ENCODE measurements at regions not wholly inside any gene's neighbourhood (a gene's known extent, or its start where the extent isn't known, plus 50 kb on each side); places are given as distances from the start of the nearest gene placed in this dataset.
"Not testable (repeated sequence)": the region's sequence is repeated elsewhere in the genome, so short reads cannot be mapped to it uniquely, and the experiment has no call there.

DNA sequence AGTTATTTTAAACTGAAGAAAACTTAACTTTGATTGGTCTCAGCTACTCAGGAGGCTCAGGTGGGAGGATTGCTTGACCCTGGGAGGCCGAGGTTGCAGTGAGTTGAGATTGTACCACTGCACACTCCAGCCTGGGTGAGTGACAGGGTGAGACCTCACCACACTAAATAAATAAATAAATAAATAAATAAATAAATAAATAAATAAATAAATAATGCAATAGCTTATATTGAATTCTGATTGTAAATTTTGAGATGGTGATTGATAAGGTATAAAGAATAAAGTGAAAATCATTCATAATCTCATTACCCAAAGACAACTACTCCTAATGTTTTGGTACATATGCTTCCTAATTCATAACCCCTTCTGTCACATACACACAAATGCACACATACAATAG, 58.1 kb downstream of the TUBA3C start:
- Histone ChIP-seq H3K4me3 (ENCODE audit: low read depth in 1 of 2, low read length in 2 of 2) (no peak overlapping the region), H3K4me1 (ENCODE audit: insufficient read depth, low read length) (no peaks in the 10 kb centered on the region), H3K27ac (ENCODE audit: low read depth, low read length) (no peak overlapping the region), H3K9ac (ENCODE audit: low read length) (no peak overlapping the region), H3K27me3 (ENCODE audit: control insufficient read depth in 1 of 2, insufficient read depth in 2 of 2, low read length in 2 of 2) (no peaks in the 10 kb centered on the region), H3K9me3 (ENCODE audit: low read length) (no peaks in the 10 kb centered on the region), H3K36me3 (ENCODE audit: insufficient read depth, low read length) (no peaks in the 10 kb centered on the region)

DNA sequence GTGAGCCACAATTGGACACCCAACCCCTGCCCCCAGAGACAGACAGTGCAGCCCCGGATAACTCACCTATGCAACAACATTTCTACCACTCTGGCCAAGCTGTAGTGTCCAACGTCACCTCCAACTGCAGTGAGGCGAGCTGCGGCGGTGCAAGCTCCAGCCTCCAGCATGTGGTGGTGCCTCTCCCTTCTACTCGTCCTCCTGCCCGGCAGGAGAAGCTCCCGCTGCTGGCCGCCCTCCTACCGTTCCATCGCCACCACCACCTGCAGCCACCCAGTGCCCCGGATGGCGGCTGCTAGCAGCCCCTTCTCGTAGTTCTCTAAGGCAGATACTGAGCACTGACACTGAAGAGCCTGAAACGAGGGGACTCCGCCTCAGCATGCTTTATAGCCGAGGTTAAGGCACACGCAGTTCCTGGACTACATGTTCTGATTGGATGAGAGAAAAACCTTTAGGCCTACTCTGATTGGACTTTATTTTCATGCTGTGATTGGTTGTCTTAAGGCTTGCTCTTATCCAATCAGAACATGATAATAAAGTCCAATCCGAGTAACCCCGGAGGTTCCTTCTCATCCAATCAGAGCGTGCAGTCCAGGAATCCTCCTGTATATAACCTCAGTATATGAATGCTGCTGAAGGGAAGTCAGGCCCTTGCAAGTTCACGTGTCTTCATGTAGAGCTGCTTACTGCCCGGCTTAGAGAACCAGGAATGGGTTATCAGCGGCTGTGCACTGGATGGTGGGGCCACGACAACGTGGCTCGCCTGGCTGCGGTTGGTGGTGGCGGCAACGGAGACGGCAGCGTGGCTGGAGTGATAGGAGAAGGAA, 63.5 kb downstream of the TUBA3C start:
- Histone ChIP-seq H3K4me1 (ENCODE audit: insufficient read depth, low read length) (no peaks in the 10 kb centered on the region), H3K27ac (ENCODE audit: low read depth, low read length) (no peak overlapping the region), H3K36me3 (ENCODE audit: insufficient read depth, low read length) (no peaks in the 10 kb centered on the region), H3K9me3 (ENCODE audit: low read length) (no peaks in the 10 kb centered on the region), H3K27me3 (ENCODE audit: control insufficient read depth in 1 of 2, insufficient read depth in 2 of 2, low read length in 2 of 2) (no peaks in the 10 kb centered on the region), H3K9ac (ENCODE audit: low read length) (no peak overlapping the region), H3K4me3 (ENCODE audit: low read depth in 1 of 2, low read length in 2 of 2) (no peak overlapping the region)

DNA sequence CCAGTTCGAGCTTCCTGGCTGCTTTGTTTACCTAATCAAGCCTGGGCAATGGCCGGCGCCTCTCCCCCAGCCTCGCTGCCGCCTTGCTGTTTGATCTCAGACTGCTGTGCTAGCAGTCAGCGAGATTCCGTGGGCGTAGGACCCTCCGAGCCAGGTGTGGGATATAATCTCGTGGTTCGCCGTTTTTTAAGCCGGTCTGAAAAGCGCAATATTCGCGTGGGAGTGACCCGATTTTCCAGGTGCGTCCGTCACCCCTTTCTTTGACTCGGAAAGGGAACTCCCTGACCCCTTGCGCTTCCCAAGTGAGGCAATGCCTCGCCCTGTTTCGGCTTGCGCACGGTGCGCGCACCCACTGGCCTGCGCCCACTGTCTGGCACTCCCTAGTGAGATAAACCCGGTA, 72.4 kb downstream of the TUBA3C start:
- H3K4me3 ChIP-seq (ENCODE audit: low read depth in 1 of 2, low read length in 2 of 2); H3K27ac ChIP-seq (ENCODE audit: low read depth, low read length); H3K9me3 ChIP-seq (ENCODE audit: low read length); H3K4me1 ChIP-seq (ENCODE audit: insufficient read depth, low read length); H3K27me3 ChIP-seq (ENCODE audit: control insufficient read depth in 1 of 2, insufficient read depth in 2 of 2, low read length in 2 of 2); H3K9ac ChIP-seq (ENCODE audit: low read length); H3K36me3 ChIP-seq (ENCODE audit: insufficient read depth, low read length): not testable (repeated sequence)

DNA sequence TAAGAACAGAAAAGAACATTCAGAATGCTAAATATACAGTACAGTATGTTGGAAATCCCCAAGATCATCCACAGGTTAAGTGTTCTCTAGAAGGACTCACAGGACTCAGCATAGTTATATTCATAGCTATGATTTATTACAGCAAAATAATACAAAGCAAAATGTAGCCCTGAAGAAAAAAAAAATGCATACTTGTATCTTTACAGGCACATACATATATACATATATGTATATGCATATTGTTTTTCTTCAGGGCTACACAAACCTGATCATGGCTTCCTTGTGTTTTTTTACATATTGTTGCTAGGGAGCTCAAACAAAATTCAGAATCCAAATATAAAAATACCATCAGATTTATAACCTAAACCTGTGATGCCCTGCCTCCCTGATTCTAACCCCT, 78.5 kb downstream of the TUBA3C start:
- H3K4me1 ChIP-seq (ENCODE audit: insufficient read depth, low read length), result no peaks in the 10 kb centered on the region
- H3K9ac ChIP-seq (ENCODE audit: low read length), result no peak overlapping the region
- H3K4me3 ChIP-seq (ENCODE audit: low read depth in 1 of 2, low read length in 2 of 2), result no peak overlapping the region
- H3K27me3 ChIP-seq (ENCODE audit: control insufficient read depth in 1 of 2, insufficient read depth in 2 of 2, low read length in 2 of 2), result no peaks in the 10 kb centered on the region
- H3K27ac ChIP-seq (ENCODE audit: low read depth, low read length), result no peak overlapping the region
- no peaks in the 10 kb centered on the region for H3K9me3 ChIP-seq (ENCODE audit: low read length)
- H3K36me3 ChIP-seq (ENCODE audit: insufficient read depth, low read length), result no peaks in the 10 kb centered on the region

DNA sequence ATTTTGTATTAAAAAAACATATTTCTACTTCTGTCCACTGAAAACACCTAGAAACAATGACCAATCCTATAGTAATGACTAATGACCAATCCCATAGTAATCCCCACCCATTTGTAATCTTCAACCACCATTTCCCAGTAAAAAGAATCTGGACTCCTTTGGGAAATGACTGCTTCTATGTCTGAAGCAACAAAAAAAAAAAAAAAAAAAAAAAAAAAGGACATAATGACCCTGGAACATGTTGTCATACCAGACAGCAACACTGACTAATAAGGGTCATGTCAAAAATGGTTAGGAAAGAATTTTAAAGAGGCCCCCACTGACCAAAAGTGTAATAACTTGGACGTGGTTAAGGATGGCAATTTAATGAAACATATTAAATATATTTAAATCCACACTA, 88.3 kb downstream of the TUBA3C start:
- H3K4me1 ChIP-seq (ENCODE audit: insufficient read depth, low read length), result no peaks in the 10 kb centered on the region
- H3K36me3 ChIP-seq (ENCODE audit: insufficient read depth, low read length), result no peaks in the 10 kb centered on the region
- H3K27ac ChIP-seq (ENCODE audit: low read depth, low read length), result no peak overlapping the region
- H3K4me3 ChIP-seq (ENCODE audit: low read depth in 1 of 2, low read length in 2 of 2), result no peak overlapping the region
- no peaks in the 10 kb centered on the region for H3K9me3 ChIP-seq (ENCODE audit: low read length)
- H3K9ac ChIP-seq (ENCODE audit: low read length), result no peak overlapping the region
- H3K27me3 ChIP-seq (ENCODE audit: control insufficient read depth in 1 of 2, insufficient read depth in 2 of 2, low read length in 2 of 2), result no peaks in the 10 kb centered on the region

DNA sequence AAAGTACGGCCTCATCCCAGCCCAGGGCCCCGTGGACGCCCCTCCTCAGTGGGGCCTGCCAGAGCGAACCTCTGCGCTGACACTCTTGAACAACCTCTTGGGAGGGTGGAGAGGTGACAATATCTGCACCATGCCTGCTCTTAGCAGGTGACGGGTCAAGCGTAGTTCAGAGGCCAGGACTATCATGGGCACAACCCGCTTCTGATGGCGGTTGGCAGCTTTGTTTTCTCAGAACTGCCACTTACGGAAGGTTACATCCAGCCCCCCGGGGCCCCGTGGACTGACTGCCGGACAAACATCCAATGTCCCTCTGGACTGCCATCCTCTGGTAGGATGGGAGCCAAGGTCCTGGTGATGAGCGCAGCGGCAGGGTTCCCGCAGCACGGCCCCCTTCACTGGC, 91.1 kb downstream of the TUBA3C start:
- Histone ChIP-seq H3K4me1 (ENCODE audit: insufficient read depth, low read length) (no peaks in the 10 kb centered on the region), H3K9ac (ENCODE audit: low read length) (no peak overlapping the region), H3K9me3 (ENCODE audit: low read length) (no peaks in the 10 kb centered on the region), H3K4me3 (ENCODE audit: low read depth in 1 of 2, low read length in 2 of 2) (no peak overlapping the region), H3K27ac (ENCODE audit: low read depth, low read length) (no peak overlapping the region), H3K36me3 (ENCODE audit: insufficient read depth, low read length) (no peaks in the 10 kb centered on the region), H3K27me3 (ENCODE audit: control insufficient read depth in 1 of 2, insufficient read depth in 2 of 2, low read length in 2 of 2) (no peaks in the 10 kb centered on the region)

DNA sequence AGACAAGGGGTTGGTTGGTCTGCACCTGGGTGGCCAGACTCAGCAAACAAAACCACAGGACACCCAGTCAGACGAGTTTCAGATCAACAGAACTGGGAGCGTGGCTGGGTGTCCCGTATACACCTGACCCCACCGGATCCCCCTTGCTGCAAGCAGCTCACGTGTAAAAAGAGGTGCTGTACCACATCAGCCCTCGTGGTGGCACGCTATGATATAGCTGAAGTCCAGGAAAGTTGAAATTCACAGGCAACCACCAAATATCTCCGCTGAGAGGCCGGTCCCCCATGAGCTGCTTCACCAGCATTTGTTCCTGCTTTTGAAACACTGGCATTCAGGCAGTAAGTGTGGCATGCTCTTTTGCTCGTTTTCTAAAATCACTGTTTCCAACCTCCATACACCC, 92.3 kb downstream of the TUBA3C start:
- H3K4me1 ChIP-seq (ENCODE audit: insufficient read depth, low read length), result no peaks in the 10 kb centered on the region
- H3K9ac ChIP-seq (ENCODE audit: low read length), result no peak overlapping the region
- no peaks in the 10 kb centered on the region for H3K27me3 ChIP-seq (ENCODE audit: control insufficient read depth in 1 of 2, insufficient read depth in 2 of 2, low read length in 2 of 2)
- H3K4me3 ChIP-seq (ENCODE audit: low read depth in 1 of 2, low read length in 2 of 2), result no peak overlapping the region
- no peak overlapping the region for H3K27ac ChIP-seq (ENCODE audit: low read depth, low read length)
- H3K36me3 ChIP-seq (ENCODE audit: insufficient read depth, low read length), result no peaks in the 10 kb centered on the region
- H3K9me3 ChIP-seq (ENCODE audit: low read length), result no peaks in the 10 kb centered on the region

DNA sequence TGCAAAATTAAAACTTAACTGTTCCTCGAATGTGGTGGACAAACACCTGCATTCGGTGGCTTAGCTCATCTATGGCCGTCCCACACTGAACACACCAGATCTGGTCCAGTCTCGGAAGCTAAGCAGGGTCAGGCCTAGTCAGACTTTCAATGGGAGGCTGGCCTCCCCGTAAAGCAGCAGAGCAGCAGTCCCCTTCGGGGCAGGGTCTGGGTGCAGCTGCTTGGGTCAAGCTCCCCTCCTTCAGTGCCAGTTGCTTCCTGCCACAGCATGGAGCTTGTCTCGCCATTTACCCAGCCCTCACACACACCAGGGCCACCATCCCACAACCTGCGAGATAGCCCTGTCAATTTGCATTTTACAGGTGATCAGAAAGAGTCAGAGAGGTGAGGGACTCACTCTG, 93.2 kb downstream of the TUBA3C start:
- no peaks in the 10 kb centered on the region for H3K4me1 ChIP-seq (ENCODE audit: insufficient read depth, low read length)
- H3K9me3 ChIP-seq (ENCODE audit: low read length), result no peaks in the 10 kb centered on the region
- no peaks in the 10 kb centered on the region for H3K27me3 ChIP-seq (ENCODE audit: control insufficient read depth in 1 of 2, insufficient read depth in 2 of 2, low read length in 2 of 2)
- H3K36me3 ChIP-seq (ENCODE audit: insufficient read depth, low read length), result no peaks in the 10 kb centered on the region
- H3K4me3 ChIP-seq (ENCODE audit: low read depth in 1 of 2, low read length in 2 of 2), result no peak overlapping the region
- no peak overlapping the region for H3K9ac ChIP-seq (ENCODE audit: low read length)
- no peak overlapping the region for H3K27ac ChIP-seq (ENCODE audit: low read depth, low read length)

DNA sequence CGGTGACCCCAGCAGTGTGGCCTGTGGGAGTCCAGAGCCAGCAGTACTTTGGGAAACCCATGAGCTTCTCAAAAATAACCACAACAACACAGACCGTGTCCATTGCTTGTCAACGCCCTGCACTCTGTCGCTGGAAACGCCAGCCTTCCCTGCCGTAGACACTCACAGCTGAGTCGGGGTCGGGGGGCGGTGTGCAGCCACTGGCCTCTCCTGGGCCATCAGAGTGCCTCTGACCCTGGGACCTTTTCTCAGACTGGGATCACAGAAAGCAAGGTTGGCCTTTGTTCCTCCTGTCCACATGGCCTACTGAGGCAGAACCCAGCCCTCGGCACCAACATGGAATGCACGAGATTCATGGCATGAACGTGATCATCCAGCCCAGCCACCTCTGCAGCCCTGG, 95.7 kb downstream of the TUBA3C start:
- H3K9me3 ChIP-seq (ENCODE audit: low read length), result no peaks in the 10 kb centered on the region
- no peaks in the 10 kb centered on the region for H3K27me3 ChIP-seq (ENCODE audit: control insufficient read depth in 1 of 2, insufficient read depth in 2 of 2, low read length in 2 of 2)
- no peak overlapping the region for H3K9ac ChIP-seq (ENCODE audit: low read length)
- no peak overlapping the region for H3K27ac ChIP-seq (ENCODE audit: low read depth, low read length)
- H3K36me3 ChIP-seq (ENCODE audit: insufficient read depth, low read length), result no peaks in the 10 kb centered on the region
- H3K4me3 ChIP-seq (ENCODE audit: low read depth in 1 of 2, low read length in 2 of 2), result no peak overlapping the region
- H3K4me1 ChIP-seq (ENCODE audit: insufficient read depth, low read length), result no peaks in the 10 kb centered on the region

DNA sequence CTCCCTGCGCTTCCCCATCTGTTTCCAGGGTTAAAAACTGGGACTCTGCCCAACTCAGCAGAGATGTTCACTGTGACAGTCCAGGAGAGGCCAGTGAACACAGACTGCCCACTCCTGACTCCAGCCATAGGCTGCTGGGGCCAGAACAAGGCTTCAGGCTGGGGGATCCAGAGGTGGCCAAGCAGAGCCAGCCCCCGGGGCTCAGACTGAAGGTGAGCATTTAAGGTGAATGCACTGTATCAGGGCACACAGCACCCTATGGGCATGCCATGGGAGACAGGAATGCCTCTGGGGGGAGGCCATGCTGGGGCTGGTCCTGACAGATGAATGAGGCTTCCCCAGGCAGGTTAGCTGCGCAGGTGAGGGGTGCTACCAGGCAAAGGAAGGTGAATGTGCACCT, 96.4 kb downstream of the TUBA3C start:
- Histone ChIP-seq H3K36me3 (ENCODE audit: insufficient read depth, low read length) (no peaks in the 10 kb centered on the region), H3K4me1 (ENCODE audit: insufficient read depth, low read length) (no peaks in the 10 kb centered on the region), H3K27me3 (ENCODE audit: control insufficient read depth in 1 of 2, insufficient read depth in 2 of 2, low read length in 2 of 2) (no peaks in the 10 kb centered on the region), H3K4me3 (ENCODE audit: low read depth in 1 of 2, low read length in 2 of 2) (no peak overlapping the region), H3K9me3 (ENCODE audit: low read length) (no peaks in the 10 kb centered on the region), H3K9ac (ENCODE audit: low read length) (no peak overlapping the region), H3K27ac (ENCODE audit: low read depth, low read length) (no peak overlapping the region)

DNA sequence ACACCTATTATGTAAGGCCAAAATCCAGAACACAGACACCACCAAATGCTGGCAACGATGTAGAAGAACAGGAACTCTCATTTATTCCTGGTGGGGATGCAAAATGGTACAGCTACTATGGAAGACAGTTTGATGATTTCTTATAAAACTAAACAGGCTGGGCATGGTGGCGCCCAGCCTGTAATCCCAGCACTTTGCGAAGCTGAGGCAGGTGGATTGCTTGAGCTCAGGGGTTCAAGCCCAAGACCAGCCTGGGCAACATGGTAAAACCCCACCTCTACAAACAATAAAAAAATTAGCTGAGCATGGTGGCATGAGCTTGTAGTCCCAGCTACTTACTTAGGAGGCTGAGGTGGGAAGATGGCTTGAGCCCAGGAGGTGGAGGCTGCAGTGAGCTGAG, 98.3 kb downstream of the TUBA3C start:
- no peaks in the 10 kb centered on the region for H3K4me1 ChIP-seq (ENCODE audit: insufficient read depth, low read length)
- H3K4me3 ChIP-seq (ENCODE audit: low read depth in 1 of 2, low read length in 2 of 2), result no peak overlapping the region
- H3K27me3 ChIP-seq (ENCODE audit: control insufficient read depth in 1 of 2, insufficient read depth in 2 of 2, low read length in 2 of 2), result no peaks in the 10 kb centered on the region
- no peak overlapping the region for H3K27ac ChIP-seq (ENCODE audit: low read depth, low read length)
- H3K36me3 ChIP-seq (ENCODE audit: insufficient read depth, low read length), result no peaks in the 10 kb centered on the region
- no peaks in the 10 kb centered on the region for H3K9me3 ChIP-seq (ENCODE audit: low read length)
- no peak overlapping the region for H3K9ac ChIP-seq (ENCODE audit: low read length)

DNA sequence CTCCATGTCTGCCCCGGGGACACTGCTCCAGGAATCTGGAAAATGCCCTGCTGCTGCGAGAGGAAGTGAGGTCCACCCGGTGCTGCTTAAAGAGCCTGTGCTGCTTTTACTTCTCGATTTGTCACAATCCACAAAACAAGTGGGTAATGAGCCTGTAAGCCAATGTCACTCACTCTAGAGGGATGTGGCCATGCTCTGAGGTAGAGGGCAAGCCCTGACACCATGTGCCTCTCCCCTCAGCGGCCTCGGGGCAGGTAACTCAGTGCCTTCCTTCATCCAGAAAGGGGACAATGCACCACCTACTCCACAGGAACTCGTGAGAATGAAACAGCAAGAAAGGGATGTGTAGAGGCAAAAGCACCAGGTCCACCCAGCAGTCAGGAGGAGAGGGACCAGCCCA, 106.2 kb downstream of the TUBA3C start:
- H3K27me3 ChIP-seq (ENCODE audit: control insufficient read depth in 1 of 2, insufficient read depth in 2 of 2, low read length in 2 of 2), result no peaks in the 10 kb centered on the region
- no peak overlapping the region for H3K9ac ChIP-seq (ENCODE audit: low read length)
- no peak overlapping the region for H3K4me3 ChIP-seq (ENCODE audit: low read depth in 1 of 2, low read length in 2 of 2)
- H3K36me3 ChIP-seq (ENCODE audit: insufficient read depth, low read length), result no peaks in the 10 kb centered on the region
- H3K27ac ChIP-seq (ENCODE audit: low read depth, low read length), result no peak overlapping the region
- H3K4me1 ChIP-seq (ENCODE audit: insufficient read depth, low read length), result no peaks in the 10 kb centered on the region
- H3K9me3 ChIP-seq (ENCODE audit: low read length), result no peaks in the 10 kb centered on the region
